HG03060 (cell line): ENCODE measurements at regions not wholly inside any gene's neighbourhood (a gene's known extent, or its start where the extent isn't known, plus 50 kb on each side); places are given as distances from the start of the nearest gene placed in this dataset.
"Not testable (repeated sequence)": the region's sequence is repeated elsewhere in the genome, so short reads cannot be mapped to it uniquely, and the experiment has no call there.

Experiments
- ATAC-seq: cut with Tn5 transposase; IDR thresholded peaks from one replicate; pipeline ENCODE4 v1.9.1; 2021; ENCODE audit warnings: low read depth, moderate number of reproducible peaks; ENCODE audit not compliant: unreplicated experiment

DNA sequence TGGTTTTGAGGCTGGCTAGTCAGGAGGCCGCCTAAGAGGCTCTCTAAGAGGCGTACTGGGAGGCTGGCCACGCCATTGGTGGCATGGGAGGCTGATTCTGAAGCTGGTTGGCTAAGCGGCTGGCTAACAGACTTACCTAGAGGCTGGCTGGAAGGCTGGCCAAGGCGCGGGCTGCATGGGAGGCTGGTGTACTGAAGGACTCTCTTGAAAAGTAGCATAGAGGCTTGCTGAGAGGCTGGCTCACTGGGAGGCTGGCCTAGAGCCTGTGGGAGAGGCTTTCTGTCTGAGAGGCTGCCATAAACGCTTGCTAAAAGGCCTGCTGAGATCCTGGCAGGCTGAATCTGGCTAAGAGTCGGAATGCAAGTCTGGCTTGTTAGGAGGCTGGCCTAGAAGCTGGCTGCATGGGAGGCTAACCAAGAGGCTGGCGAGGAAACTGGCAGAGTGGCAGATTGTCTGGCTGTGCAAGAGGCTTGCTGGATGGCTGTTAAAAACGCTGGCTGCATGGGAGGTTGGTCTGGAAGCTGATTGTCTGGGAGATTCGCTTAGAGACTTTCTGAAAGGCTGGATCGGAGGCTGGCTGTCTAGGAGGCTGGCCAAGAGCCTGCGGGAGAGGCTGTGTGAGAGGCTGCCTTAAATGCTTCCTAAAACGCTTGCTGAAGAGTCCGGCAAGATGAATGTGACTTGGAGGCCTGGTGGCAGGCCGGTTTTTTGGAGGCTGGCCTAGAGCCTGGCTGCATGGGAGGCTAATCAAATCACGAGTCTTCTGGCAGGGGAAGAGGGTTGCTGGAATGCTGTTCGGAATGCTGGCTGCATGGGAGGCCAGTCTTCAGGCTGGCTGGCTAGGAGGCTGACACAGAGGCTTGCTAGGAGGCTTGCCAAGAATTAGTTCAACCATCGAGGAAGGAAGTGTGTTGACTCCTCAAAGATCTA, 134.2 kb downstream of the OR13A1 start:
- no peak for ATAC-seq

GRCh38 chr10:45183174-45183573, 132.2 kb downstream of the OR13A1 start:
- ATAC-seq: no peak

DNA sequence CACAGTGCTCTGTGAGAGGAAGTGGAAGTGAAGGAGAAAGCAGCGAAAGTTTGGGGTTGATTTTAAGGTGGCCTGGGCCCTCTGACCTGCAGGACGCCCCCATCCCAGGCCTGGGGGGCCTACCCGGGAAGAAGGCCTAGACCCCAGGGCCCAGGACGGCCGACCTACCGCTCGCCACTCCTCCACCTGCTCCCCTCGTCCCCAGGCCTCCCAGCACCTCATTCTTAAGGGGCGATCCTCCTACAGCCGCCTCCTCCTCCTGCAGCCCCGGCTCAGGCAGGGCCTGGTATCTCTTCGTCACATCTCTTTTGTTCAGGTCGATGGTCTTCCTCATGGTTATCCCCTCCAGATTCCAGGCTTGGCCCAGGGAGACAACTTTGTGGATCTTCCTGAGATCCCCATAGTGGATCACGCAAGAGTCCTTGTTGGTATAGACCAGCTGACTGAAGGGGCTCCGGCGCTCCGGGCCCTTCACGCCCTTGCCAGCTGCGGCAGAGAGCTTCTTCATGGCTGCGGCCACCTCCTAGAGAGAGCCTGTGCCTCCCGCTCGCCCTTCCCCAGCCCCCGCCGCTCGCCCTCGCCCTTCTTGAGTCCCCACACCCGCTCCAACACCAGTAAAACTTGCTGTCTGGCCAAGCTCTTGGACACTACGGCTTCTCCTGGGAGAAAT, 117.5 kb downstream of the OR13A1 start:
- ATAC-seq: no peak

GRCh38 chr10:45198486-45199204, 116.8 kb downstream of the OR13A1 start:
- no peak for ATAC-seq

- no peak for ATAC-seq
Measured at GRCh38 chr10:45199205-45199740, 116.1 kb downstream of the OR13A1 start.

- ATAC-seq: no peak
Measured at GRCh38 chr10:45201271-45201670, 114.1 kb downstream of the OR13A1 start.

DNA sequence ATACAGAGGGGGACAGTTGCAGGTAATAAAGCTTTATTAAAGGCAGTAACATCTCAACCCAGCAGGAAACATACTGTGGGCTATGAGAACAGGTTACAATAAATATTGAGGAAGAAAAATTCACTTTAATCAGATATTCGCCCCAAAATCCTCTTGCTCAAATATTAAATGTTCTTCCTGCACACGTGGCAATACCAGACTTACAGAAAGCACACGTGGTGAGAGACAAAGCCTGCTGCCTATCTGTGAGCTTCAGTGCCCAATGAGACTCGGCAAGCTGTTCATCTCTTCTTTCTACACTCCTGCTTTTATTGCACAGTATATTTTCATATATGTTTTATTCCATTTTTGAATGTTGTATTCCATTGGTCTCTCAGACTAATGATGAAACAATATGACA, 113.2 kb downstream of the OR13A1 start:
- ATAC-seq: no peak

- no peak for ATAC-seq
Measured at GRCh38 chr10:45204954-45205775, 110.2 kb downstream of the OR13A1 start.

DNA sequence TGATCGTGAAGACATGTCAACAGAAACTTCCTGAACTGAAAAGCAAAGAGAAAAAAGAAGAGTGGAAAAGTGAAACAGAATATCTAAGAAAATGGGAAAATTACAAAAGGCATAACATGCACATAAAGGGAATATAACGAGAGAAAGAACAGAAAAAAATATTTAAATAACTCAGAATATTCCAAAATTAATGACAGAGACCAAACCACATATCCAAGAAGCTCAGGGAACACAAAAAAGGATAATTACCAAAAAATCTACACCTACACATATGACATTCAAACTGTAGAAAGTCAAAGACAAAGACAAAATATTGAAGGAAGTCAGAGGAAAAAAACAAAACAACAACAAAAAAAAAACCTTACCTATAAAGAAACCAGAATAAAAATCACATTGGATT, 105.5 kb downstream of the OR13A1 start:
- ATAC-seq: no peak

GRCh38 chr10:45211576-45211975, 103.8 kb downstream of the OR13A1 start:
- ATAC-seq: no peak

DNA sequence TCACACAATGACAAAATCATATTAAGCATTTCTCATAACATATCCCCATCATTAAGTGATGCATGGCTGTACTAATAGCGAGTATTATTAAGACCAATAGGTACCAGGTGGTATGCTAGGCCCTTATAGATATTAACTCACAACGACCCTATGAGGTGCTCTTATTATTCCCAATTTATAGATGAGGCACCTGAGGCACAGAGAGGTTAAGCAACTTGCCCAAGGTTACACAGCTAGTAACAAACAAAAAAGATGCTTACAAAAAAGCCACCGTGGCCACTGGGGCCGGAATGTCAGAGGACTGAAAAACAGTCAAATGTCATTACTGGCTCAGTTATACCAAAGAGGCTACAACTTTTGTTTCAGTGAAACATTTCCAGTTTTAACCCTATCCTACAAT, 96.0 kb downstream of the OR13A1 start:
- no peak for ATAC-seq

- no peak for ATAC-seq
Measured at GRCh38 chr10:45220931-45221330, 94.5 kb downstream of the OR13A1 start.

DNA sequence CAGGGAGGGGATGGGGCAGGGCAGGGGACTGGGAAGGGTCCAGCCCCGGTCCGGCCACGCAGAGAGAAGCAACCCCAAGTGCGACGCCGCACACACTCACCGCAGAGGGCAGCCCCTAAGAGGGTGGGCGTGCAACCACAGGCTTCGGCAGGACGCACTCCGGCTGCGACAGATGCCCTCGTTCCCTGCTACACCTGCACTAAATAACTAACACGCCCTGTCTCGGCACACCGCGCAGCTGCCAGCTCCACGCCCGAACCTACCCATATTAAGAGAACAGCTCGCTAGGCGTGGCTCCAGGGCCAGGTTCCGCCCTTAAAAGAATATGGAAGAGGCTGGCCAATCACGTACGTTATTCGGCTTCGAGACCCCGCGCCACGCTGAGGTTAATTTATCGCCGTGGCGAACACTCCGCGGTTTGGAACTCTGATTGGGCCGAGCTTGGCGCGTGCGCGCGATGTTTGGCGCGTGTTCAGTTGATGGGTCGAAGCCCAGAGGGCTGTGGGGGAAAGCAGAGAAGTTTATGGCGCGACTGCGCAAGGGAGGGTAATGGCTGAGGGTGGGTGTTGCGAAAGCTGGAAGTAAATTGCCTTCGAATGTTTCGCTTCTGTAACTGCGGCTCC, 91.1 kb downstream of the OR13A1 start:
- ATAC-seq: no peak

DNA sequence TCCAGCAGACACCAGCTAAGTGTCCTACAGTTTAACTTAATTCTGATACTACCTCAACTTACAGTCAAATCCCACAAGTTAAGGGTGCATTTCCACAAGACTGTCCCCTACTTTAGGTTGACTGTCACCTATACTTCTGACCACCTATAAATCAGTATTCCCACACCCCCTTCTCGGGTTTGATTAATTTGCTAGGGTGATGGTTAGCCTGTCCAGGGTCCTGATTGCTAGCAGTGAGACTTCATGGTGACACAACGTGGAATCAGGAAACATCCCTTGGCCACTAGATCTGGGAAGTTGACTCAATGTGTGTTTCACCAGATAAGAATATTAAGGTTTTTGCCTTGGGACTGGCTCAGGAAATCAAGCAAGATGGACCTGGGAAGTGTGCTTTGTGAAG, 88.4 kb downstream of the OR13A1 start:
- no peak for ATAC-seq

DNA sequence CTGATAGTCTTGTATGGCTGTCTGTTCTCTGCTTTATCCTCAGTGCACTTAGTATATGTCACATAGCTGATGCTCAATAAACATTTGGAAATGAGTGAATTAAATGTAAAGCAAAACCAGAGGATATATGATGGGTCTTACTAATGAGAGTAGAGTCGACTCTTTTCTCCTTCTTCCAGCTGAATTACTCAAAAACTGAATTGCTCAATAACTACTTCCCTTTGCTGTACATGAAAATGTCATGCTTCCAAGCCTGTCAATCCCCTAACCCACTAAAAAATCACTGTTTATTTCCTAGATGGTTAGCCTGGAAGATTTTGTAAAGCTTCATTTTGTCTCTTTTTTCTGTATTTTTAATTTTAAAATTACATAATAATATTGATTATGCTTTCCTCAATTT, 88.0 kb downstream of the OR13A1 start:
- no peak for ATAC-seq

DNA sequence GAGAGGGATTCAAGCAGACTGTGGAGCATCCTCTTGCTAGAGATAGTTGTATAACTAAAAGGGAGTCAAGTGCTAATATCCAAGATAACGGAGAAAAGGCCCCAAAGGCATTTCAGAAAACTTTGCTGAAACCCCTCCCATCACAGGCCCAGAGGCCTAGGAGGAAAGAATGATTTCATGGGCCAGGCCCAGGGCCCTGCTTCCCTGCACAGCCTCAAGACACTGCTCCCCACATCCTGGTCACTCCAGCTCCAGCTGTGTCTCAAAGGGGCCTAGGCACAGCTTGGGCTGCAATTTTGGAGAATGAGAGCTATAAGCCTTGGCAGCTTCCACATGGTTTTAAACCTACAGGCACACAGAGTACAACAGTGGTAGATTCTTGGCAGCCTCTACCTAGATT, 85.6 kb downstream of the OR13A1 start:
- no peak for ATAC-seq

GRCh38 chr10:45235260-45235769, 80.1 kb downstream of the OR13A1 start:
- ATAC-seq: not testable (repeated sequence)

DNA sequence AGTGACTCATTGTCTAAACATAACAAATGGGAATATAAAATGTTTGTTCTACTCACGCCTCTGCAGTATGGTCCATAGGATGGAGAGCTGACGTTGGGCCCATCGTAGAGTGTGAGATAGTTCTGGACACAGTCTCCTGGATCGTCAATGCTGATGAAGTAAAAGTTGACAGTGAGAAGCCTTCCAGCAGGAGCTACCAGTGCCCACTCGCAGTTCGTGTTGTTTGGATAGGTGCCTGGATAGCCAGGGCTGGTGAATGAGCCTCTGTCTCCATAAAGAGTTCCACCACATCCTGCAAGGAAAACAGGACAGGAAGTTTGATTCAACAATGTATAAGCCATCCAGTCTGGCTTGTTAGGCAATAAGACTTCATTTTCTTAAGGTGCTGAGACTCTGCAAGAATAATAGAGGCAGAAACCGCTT, 79.6 kb downstream of the OR13A1 start:
- no peak for ATAC-seq

GRCh38 chr10:45238896-45239295, 76.5 kb downstream of the OR13A1 start:
- ATAC-seq: no peak
